Hepatocyte (in vitro differentiated cells): ENCODE measurements at regions not wholly inside any gene's neighbourhood (a gene's known extent, or its start where the extent isn't known, plus 50 kb on each side); places are given as distances from the start of the nearest gene placed in this dataset.

Experiments
- EZH2 ChIP-seq: fragments of 200-600 bp; sonication (generic); IDR thresholded peaks from 2 replicates; pipeline ENCODE4 v1.6.1; 2016; ENCODE audit warnings: antibody characterized with exemption, mild to moderate bottlenecking, borderline replicate concordance
- EZH2phosphoT487 ChIP-seq: fragments of 200-600 bp; sonication (generic); IDR thresholded peaks from one replicate; pipeline ENCODE4 v1.6.1; 2018; ENCODE audit warnings: antibody characterized with exemption, mild to moderate bottlenecking, low read depth, moderate library complexity; ENCODE audit not compliant: unreplicated experiment, severe bottlenecking
- TF ChIP-seq, protein P1 (sequence below): fragments of 200-600 bp; sonication (generic); IDR thresholded peaks from 2 replicates; pipeline ENCODE4 v1.5.1; 2016; ENCODE audit warnings: antibody characterized with exemption, mild to moderate bottlenecking; ENCODE audit not compliant: poor library complexity

DNA sequence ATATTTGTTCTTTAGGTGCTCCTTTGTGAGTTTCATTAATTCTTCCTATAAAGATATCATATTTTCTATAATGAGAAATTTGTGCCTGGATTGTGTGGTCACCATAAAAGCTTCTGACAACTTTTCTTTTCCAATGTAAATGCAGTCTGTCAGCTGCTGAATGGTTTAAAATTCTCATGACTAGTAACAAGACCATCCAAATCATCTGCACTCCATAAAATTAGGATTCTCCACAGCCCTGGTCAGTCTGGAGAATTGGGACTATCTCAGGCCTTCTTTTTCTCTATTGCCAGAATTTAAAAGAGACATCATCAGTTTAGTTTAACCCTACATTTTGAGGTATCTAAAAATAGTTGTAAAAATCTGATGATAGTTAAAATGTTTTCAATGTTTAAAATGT, 180.9 kb downstream of the DTWD1 start:
- TF ChIP-seq, protein P1, sequence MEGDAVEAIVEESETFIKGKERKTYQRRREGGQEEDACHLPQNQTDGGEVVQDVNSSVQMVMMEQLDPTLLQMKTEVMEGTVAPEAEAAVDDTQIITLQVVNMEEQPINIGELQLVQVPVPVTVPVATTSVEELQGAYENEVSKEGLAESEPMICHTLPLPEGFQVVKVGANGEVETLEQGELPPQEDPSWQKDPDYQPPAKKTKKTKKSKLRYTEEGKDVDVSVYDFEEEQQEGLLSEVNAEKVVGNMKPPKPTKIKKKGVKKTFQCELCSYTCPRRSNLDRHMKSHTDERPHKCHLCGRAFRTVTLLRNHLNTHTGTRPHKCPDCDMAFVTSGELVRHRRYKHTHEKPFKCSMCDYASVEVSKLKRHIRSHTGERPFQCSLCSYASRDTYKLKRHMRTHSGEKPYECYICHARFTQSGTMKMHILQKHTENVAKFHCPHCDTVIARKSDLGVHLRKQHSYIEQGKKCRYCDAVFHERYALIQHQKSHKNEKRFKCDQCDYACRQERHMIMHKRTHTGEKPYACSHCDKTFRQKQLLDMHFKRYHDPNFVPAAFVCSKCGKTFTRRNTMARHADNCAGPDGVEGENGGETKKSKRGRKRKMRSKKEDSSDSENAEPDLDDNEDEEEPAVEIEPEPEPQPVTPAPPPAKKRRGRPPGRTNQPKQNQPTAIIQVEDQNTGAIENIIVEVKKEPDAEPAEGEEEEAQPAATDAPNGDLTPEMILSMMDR: no peak
- TF ChIP-seq EZH2phosphoT487 (no peak), EZH2 (no peak)
